ENCODE measurements at regions not wholly inside any gene's neighbourhood (a gene's known extent, or its start where the extent isn't known, plus 50 kb on each side); places are given as distances from the start of the nearest gene placed in this dataset.
"Not testable (repeated sequence)": the region's sequence is repeated elsewhere in the genome, so short reads cannot be mapped to it uniquely, and the experiment has no call there.

DNA sequence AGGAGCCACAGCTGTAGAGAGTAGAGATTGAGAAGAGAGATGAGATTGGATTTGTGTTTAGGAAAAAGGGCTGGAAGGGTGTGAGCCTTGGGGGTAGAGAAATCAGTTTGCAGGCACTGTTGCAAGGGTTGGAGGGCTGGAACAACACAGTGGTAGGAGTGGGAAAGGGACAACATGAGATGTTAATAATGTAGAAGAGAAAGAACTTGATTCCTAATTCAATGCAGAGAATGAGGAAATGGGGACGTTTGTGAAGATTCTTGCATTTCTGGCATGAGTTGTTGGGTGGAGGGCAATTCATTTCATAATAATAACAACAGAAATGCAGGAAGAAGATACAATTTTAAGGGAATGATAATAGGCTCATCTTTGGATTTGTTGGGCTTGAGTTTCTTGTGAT, 141.4 kb upstream of the TBX18 start:
- TF ChIP-seq, protein P1, sequence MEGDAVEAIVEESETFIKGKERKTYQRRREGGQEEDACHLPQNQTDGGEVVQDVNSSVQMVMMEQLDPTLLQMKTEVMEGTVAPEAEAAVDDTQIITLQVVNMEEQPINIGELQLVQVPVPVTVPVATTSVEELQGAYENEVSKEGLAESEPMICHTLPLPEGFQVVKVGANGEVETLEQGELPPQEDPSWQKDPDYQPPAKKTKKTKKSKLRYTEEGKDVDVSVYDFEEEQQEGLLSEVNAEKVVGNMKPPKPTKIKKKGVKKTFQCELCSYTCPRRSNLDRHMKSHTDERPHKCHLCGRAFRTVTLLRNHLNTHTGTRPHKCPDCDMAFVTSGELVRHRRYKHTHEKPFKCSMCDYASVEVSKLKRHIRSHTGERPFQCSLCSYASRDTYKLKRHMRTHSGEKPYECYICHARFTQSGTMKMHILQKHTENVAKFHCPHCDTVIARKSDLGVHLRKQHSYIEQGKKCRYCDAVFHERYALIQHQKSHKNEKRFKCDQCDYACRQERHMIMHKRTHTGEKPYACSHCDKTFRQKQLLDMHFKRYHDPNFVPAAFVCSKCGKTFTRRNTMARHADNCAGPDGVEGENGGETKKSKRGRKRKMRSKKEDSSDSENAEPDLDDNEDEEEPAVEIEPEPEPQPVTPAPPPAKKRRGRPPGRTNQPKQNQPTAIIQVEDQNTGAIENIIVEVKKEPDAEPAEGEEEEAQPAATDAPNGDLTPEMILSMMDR (IDR thresholded peaks at IDR 0.05; ENCODE audit: low read length, missing control alignments) = no peak
- no peak overlapping the region for H3K4me3 ChIP-seq (replicated peaks; ENCODE audit: low read depth, low read length)
- no peak for DNase-seq (ENCODE audit: low read depth)

- H3K4me3 ChIP-seq (replicated peaks; ENCODE audit: low read depth, low read length) = no peak overlapping the region
- DNase-seq (ENCODE audit: low read depth) = no peak
- TF ChIP-seq, protein P1 (IDR thresholded peaks at IDR 0.05; ENCODE audit: low read length, missing control alignments) = no peak
Measured at GRCh38 chr6:84902354-84902928, 138.0 kb upstream of the TBX18 start.

- DNase-seq (ENCODE audit: low read depth) = peak; percentile 91
- TF ChIP-seq, protein P1 (IDR thresholded peaks at IDR 0.05; ENCODE audit: low read length, missing control alignments) = no peak
Measured at GRCh38 chr6:84897988-84898594, 133.7 kb upstream of the TBX18 start.

GRCh38 chr6:84897011-84897410, 132.6 kb upstream of the TBX18 start:
- TF ChIP-seq, protein P1 (IDR thresholded peaks at IDR 0.05; ENCODE audit: low read length, missing control alignments) = no peak
- no peak for DNase-seq (ENCODE audit: low read depth)
- no peak overlapping the region for H3K4me3 ChIP-seq (replicated peaks; ENCODE audit: low read depth, low read length)

More at GRCh38 chr6:84897988-84898594, 133.7 kb upstream of the TBX18 start:
- no peak overlapping the region for H3K4me3 ChIP-seq (replicated peaks; ENCODE audit: low read depth, low read length)

GRCh38 chr6:84892671-84893070, 128.3 kb upstream of the TBX18 start:
- no peak overlapping the region for H3K4me3 ChIP-seq (replicated peaks; ENCODE audit: low read depth, low read length)
- DNase-seq (ENCODE audit: low read depth) = peak; percentile 59
- TF ChIP-seq, protein P1 (IDR thresholded peaks at IDR 0.05; ENCODE audit: low read length, missing control alignments) = no peak

DNA sequence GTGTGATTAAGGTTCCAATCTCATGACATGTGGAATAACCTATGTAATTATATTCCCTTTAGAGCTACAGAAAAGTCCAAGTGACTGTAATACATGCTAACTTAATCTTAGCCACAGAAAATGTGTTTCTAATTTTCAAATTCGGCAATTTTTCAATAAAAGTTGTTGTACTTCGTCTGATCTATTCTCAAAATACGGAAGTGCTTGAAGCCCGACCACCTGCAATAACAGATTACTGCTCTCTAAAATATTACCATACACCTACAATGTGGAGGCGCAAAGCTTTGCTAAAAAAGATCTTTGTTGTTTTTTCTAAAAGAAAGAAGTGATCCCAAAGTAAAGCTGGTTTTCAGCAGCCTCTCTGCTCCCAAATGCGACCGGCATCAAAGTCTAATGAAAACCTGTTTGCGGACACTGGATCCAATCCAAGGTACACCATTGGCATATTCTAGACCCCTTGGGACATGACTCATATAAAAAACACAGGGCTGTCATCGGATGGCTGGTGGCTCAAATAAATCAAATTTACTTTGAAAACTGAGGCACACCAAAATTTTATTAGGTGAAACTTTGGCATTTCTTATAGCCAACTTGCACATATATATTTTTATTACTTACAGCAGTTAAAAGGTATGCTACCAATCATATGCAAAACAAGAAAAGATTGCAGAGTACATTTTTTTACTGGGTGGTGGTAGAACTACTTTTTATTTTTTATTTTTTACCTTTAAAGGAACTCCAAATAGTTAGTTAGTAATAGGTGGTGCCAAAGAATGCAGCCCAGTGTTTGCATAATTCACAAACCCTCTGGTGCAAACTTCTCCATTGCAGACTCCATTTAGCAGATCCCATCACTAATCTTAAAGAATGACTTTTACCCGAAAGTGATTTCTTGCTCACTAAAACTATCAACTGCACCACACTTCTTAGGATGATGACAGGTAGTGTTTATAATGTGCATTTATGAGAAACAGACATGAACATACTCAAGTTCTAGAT, 118.7 kb upstream of the TBX18 start:
- peak; percentile 18 for DNase-seq (ENCODE audit: low read depth)
- TF ChIP-seq, protein P1 (IDR thresholded peaks at IDR 0.05; ENCODE audit: low read length, missing control alignments) = no peak
- no peak overlapping the region for H3K4me3 ChIP-seq (replicated peaks; ENCODE audit: low read depth, low read length)

DNA sequence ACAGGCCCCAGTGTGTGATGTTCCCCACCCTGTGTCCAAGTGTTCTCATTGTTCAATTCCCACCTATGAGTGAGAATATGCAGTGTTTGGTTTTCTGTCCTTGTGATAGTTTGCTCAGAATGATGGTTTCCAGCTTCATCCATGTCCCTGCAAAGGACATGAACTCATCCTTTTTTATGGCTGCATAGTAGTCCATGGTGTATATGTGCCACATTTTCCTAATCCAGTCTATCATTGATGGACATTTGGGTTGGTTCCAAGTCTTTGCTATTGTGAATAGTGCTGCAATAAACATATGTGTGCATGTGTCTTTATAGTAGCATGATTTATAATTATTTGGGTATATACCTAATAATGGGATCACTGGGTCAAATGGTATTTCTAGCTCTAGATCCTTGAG, 115.0 kb upstream of the TBX18 start:
- not testable (repeated sequence) for H3K4me3 ChIP-seq (replicated peaks; ENCODE audit: low read depth, low read length); DNase-seq (ENCODE audit: low read depth)

All from fibroblast of pulmonary artery (primary cell).